OCI-LY1 (cell line): ENCODE measurements at regions not wholly inside any gene's neighbourhood (a gene's known extent, or its start where the extent isn't known, plus 50 kb on each side); places are given as distances from the start of the nearest gene placed in this dataset.

Source experiments
- EZH2 ChIP-seq: fragments of 200-600 bp; sonication (generic), shearing (Covaris generic); IDR thresholded peaks from 2 replicates; pipeline ENCODE4 v1.8.0; 2017; ENCODE audit warnings: borderline replicate concordance, mixed run types, mild to moderate bottlenecking, antibody characterized with exemption, low read length, moderate library complexity, mixed read lengths
- TF ChIP-seq, protein P1 (sequence below): fragments of 200-600 bp; sonication (generic), shearing (Covaris generic); IDR thresholded peaks from 2 replicates; pipeline ENCODE4 v1.5.1; 2017; ENCODE audit warnings: mild to moderate bottlenecking, antibody characterized with exemption, low read length, moderate library complexity, mixed read lengths

DNA sequence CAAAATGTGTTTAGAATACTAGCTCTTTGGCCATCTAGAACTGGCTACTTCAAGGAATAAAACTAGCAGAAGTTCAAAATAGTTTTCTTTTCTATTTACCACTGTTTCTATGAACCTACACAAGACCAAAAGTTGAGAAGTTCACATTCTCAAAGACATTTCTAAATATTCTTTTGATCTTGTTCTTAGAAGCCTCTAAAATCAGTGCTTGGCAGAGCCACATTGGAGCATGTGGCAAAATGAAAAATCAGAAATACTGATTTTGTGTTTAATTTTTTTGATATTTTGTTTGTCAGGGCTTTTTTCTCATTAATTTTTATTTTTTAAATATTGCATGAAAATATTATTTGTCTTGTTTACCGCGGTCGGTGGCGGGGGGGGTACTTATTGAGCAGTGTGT is 853.8 kb upstream of the INTU start:
- TF ChIP-seq, protein P1, sequence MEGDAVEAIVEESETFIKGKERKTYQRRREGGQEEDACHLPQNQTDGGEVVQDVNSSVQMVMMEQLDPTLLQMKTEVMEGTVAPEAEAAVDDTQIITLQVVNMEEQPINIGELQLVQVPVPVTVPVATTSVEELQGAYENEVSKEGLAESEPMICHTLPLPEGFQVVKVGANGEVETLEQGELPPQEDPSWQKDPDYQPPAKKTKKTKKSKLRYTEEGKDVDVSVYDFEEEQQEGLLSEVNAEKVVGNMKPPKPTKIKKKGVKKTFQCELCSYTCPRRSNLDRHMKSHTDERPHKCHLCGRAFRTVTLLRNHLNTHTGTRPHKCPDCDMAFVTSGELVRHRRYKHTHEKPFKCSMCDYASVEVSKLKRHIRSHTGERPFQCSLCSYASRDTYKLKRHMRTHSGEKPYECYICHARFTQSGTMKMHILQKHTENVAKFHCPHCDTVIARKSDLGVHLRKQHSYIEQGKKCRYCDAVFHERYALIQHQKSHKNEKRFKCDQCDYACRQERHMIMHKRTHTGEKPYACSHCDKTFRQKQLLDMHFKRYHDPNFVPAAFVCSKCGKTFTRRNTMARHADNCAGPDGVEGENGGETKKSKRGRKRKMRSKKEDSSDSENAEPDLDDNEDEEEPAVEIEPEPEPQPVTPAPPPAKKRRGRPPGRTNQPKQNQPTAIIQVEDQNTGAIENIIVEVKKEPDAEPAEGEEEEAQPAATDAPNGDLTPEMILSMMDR: no peak
- no peak for TF ChIP-seq EZH2
